ENCODE measurements at regions not wholly inside any gene's neighbourhood (a gene's known extent, or its start where the extent isn't known, plus 50 kb on each side); places are given as distances from the start of the nearest gene placed in this dataset.

DNA sequence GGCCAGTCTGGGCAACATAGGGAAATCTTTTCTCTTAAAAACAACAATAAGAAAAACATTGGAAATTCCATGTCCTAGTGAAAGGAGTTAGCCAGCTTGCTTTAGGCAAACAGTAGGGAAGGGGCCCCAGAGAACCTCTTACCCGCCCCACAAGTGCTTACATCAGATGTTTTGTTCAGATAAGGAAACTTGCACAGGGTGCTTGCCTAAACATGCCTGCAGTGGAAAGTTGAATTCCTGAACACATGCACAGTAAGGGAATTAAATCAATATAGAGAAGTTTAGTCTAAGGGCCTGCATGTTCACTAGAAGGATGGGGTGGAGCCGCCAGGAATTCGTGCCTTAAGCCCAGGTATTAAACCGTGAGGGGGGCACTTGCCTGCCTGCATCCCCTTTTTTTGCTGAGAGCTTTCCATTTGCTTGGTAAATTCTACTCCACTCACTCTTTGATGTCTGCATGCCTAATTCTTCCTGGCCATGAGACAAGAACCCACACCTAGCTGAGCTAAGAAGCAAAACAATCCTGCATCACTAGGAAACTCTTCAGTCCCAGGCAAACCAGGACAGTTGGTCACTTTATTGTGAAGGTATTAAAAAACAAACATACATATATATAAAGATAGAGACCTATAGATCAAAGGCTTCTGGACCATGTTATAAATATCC, 499.0 kb downstream of the SIPA1L2 start:
- TF ChIP-seq ZNF274 (IDR thresholded peaks at IDR 0.05; ENCODE audit: low read depth, low read length) (no peak), SUZ12 (IDR thresholded peaks at IDR 0.05; ENCODE audit: extremely low read depth, insufficient read depth, insufficient read length) (no peak)
